ENCODE measurements at regions not wholly inside any gene's neighbourhood (a gene's known extent, or its start where the extent isn't known, plus 50 kb on each side); places are given as distances from the start of the nearest gene placed in this dataset.

DNA sequence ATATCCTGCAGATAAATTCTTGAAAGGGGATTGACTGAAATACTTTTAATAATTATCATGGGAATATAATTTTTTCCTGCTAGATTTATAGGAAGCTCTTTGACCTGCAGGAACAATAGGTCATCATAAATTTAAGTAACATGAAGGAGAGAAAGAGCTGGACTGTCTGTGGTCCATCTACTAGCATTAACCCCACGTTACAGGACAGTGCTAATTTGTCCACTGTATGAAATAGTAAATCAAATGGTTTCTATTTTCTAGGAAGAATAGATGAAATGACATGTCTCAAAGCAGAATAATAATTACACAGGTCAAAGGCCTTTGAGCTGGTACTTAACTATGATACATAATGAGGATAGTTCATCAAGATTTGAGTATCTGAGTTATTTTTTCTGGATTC, 825.4 kb upstream of the CNTN5 start:
- no peaks in the 10 kb centered on the region for H3F3A ChIP-seq (ENCODE audit: insufficient read depth, low read length)
- H3K79me2 ChIP-seq (ENCODE audit: insufficient read depth, low read length): no peaks in the 10 kb centered on the region
- H2AFZ ChIP-seq (ENCODE audit: low read length): no peak overlapping the region
- no peak overlapping the region for H3K4me2 ChIP-seq (ENCODE audit: low read length)
- H3K4me1 ChIP-seq (ENCODE audit: insufficient read depth, low read length, severe bottlenecking): no peaks in the 10 kb centered on the region
- H3K9ac ChIP-seq (ENCODE audit: low read length): no peak overlapping the region
- H3K9me2 ChIP-seq (ENCODE audit: low read depth, low read length): no peaks in the 10 kb centered on the region
- no peaks in the 10 kb centered on the region for H3K36me3 ChIP-seq (ENCODE audit: insufficient read depth, low read length)
- TF ChIP-seq EZH2 (IDR thresholded peaks at IDR 0.05; ENCODE audit: borderline replicate concordance, low read length): no peak
- TF ChIP-seq, protein P1, sequence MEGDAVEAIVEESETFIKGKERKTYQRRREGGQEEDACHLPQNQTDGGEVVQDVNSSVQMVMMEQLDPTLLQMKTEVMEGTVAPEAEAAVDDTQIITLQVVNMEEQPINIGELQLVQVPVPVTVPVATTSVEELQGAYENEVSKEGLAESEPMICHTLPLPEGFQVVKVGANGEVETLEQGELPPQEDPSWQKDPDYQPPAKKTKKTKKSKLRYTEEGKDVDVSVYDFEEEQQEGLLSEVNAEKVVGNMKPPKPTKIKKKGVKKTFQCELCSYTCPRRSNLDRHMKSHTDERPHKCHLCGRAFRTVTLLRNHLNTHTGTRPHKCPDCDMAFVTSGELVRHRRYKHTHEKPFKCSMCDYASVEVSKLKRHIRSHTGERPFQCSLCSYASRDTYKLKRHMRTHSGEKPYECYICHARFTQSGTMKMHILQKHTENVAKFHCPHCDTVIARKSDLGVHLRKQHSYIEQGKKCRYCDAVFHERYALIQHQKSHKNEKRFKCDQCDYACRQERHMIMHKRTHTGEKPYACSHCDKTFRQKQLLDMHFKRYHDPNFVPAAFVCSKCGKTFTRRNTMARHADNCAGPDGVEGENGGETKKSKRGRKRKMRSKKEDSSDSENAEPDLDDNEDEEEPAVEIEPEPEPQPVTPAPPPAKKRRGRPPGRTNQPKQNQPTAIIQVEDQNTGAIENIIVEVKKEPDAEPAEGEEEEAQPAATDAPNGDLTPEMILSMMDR (IDR thresholded peaks at IDR 0.05; ENCODE audit: low read length): no peak
- no peaks in the 10 kb centered on the region for H3K27me3 ChIP-seq (ENCODE audit: insufficient read depth, low read length)
- no peak overlapping the region for H3K4me3 ChIP-seq (ENCODE audit: low read depth, low read length, poor library complexity, severe bottlenecking)
- no peak overlapping the region for H3K27ac ChIP-seq (ENCODE audit: low read depth, low read length, poor library complexity, severe bottlenecking)
- no peaks in the 10 kb centered on the region for H3K9me3 ChIP-seq (ENCODE audit: low read length)
- H4K20me1 ChIP-seq (ENCODE audit: insufficient read depth, low read length): no peaks in the 10 kb centered on the region

DNA sequence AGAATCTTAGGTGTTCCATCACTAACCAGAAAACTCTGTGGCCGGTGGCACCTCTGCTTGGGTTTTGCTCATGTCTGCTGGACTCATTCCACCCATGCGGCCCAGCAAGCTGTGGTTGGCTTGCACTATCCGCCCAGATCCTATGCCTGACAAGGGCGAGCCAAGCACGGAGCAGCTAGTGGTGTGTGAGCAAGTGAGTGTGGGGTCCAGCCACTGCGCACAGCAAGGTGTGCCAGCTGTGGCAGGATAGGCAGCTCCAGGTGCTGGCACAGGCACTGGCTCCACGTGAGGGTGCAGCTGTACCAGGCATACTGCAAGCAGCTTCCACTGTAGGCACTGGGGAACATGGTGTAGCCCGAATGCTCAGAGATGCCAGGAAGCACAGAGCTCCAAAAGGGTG, 813.7 kb upstream of the CNTN5 start:
- TF ChIP-seq, protein P1 (IDR thresholded peaks at IDR 0.05; ENCODE audit: low read length): no peak
- no peak for TF ChIP-seq EZH2 (IDR thresholded peaks at IDR 0.05; ENCODE audit: borderline replicate concordance, low read length)
- no peaks in the 10 kb centered on the region for H3F3A ChIP-seq (ENCODE audit: insufficient read depth, low read length)
- H3K27ac ChIP-seq (ENCODE audit: low read depth, low read length, poor library complexity, severe bottlenecking): no peak overlapping the region
- H3K9me2 ChIP-seq (ENCODE audit: low read depth, low read length): no peaks in the 10 kb centered on the region
- no peaks in the 10 kb centered on the region for H4K20me1 ChIP-seq (ENCODE audit: insufficient read depth, low read length)
- no peak overlapping the region for H3K4me2 ChIP-seq (ENCODE audit: low read length)
- no peaks in the 10 kb centered on the region for H3K9me3 ChIP-seq (ENCODE audit: low read length)
- H3K4me3 ChIP-seq (ENCODE audit: low read depth, low read length, poor library complexity, severe bottlenecking): no peak overlapping the region
- no peaks in the 10 kb centered on the region for H3K79me2 ChIP-seq (ENCODE audit: insufficient read depth, low read length)
- no peaks in the 10 kb centered on the region for H3K36me3 ChIP-seq (ENCODE audit: insufficient read depth, low read length)
- H3K4me1 ChIP-seq (ENCODE audit: insufficient read depth, low read length, severe bottlenecking): no peaks in the 10 kb centered on the region
- no peaks in the 10 kb centered on the region for H3K27me3 ChIP-seq (ENCODE audit: insufficient read depth, low read length)
- no peak overlapping the region for H2AFZ ChIP-seq (ENCODE audit: low read length)
- no peak overlapping the region for H3K9ac ChIP-seq (ENCODE audit: low read length)

DNA sequence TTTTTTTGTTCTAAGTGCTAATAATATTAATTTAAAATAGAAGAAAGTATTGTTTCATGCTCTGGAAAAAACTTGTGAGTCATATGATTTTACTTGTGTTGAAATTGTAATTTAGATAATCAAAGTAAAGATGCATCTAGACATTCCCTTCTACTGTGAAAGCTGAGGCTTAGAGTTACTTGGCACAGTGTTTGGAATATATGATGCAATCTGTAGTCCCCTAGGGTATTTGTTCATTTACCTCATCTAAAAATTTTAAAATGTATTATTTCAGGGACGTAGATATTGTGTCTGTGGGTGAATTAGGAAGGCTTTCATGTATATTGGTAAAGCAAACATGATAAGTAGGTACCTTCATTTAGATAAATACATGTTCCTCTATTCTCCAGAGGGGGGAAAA, 793.5 kb upstream of the CNTN5 start:
- H3K4me1 ChIP-seq (ENCODE audit: insufficient read depth, low read length, severe bottlenecking): no peaks in the 10 kb centered on the region
- H4K20me1 ChIP-seq (ENCODE audit: insufficient read depth, low read length): no peaks in the 10 kb centered on the region
- H3F3A ChIP-seq (ENCODE audit: insufficient read depth, low read length): no peaks in the 10 kb centered on the region
- no peaks in the 10 kb centered on the region for H3K36me3 ChIP-seq (ENCODE audit: insufficient read depth, low read length)
- H3K27me3 ChIP-seq (ENCODE audit: insufficient read depth, low read length): no peaks in the 10 kb centered on the region
- no peaks in the 10 kb centered on the region for H3K79me2 ChIP-seq (ENCODE audit: insufficient read depth, low read length)
- no peaks in the 10 kb centered on the region for H3K9me2 ChIP-seq (ENCODE audit: low read depth, low read length)
- no peak for TF ChIP-seq EZH2 (IDR thresholded peaks at IDR 0.05; ENCODE audit: borderline replicate concordance, low read length)
- TF ChIP-seq, protein P1 (IDR thresholded peaks at IDR 0.05; ENCODE audit: low read length): no peak
- no peak overlapping the region for H3K4me2 ChIP-seq (ENCODE audit: low read length)
- H3K9ac ChIP-seq (ENCODE audit: low read length): no peak overlapping the region
- H3K9me3 ChIP-seq (ENCODE audit: low read length): no peaks in the 10 kb centered on the region
- H3K4me3 ChIP-seq (ENCODE audit: low read depth, low read length, poor library complexity, severe bottlenecking): no peak overlapping the region
- H3K27ac ChIP-seq (ENCODE audit: low read depth, low read length, poor library complexity, severe bottlenecking): no peak overlapping the region
- no peak overlapping the region for H2AFZ ChIP-seq (ENCODE audit: low read length)
